Endothelial cell of umbilical vein (primary cell): ENCODE measurements at regions not wholly inside any gene's neighbourhood (a gene's known extent, or its start where the extent isn't known, plus 50 kb on each side); places are given as distances from the start of the nearest gene placed in this dataset.

Experiments used
- EZH2 ChIP-seq: IDR thresholded peaks from 2 replicates; pipeline ENCODE4 v1.6.1; 2012; ENCODE audit warnings: borderline replicate concordance, low read depth, mild to moderate bottlenecking, moderate library complexity, low read length, inconsistent platforms; ENCODE audit not compliant: severe bottlenecking
- JUN ChIP-seq: IDR thresholded peaks from 2 replicates; pipeline ENCODE4 v1.6.1; 2011; ENCODE audit warnings: borderline replicate concordance, low read depth; ENCODE audit not compliant: insufficient read length, insufficient read depth
- MYC ChIP-seq: IDR thresholded peaks from one replicate; pipeline ENCODE4 v1.6.1; 2011; ENCODE audit warnings: mild to moderate bottlenecking, low read depth, low read length
- POLR2A ChIP-seq: IDR thresholded peaks from 2 replicates; pipeline ENCODE4 v1.6.1; 2012; ENCODE audit warnings: low read depth, mild to moderate bottlenecking, control low read depth, low read length
- POLR2AphosphoS5 ChIP-seq: IDR thresholded peaks from 2 replicates; pipeline ENCODE4 v1.6.1; 2012; ENCODE audit warnings: low read depth, mild to moderate bottlenecking, control low read depth, low read length, moderate library complexity; ENCODE audit not compliant: insufficient read depth
- TF ChIP-seq, protein P1 (sequence below), 2 donors: IDR thresholded peaks; 1 replicate in 1 of 2; 2 replicates in 1 of 2; pipeline ENCODE4 v1.5.1; 2011; ENCODE audit warnings: low read length in 2 of 2, mild to moderate bottlenecking in 2 of 2, moderate library complexity in 2 of 2, control low read depth in 1 of 2, inconsistent platforms in 1 of 2, low read depth in 1 of 2; ENCODE audit not compliant: insufficient read depth in 1 of 2; ENCODE audit errors: extremely low read depth in 1 of 2
- TF ChIP-seq, protein P2 (sequence below): IDR thresholded peaks from 2 replicates; pipeline ENCODE4 v1.6.1; 2011; ENCODE audit not compliant: insufficient read depth, insufficient read length

DNA sequence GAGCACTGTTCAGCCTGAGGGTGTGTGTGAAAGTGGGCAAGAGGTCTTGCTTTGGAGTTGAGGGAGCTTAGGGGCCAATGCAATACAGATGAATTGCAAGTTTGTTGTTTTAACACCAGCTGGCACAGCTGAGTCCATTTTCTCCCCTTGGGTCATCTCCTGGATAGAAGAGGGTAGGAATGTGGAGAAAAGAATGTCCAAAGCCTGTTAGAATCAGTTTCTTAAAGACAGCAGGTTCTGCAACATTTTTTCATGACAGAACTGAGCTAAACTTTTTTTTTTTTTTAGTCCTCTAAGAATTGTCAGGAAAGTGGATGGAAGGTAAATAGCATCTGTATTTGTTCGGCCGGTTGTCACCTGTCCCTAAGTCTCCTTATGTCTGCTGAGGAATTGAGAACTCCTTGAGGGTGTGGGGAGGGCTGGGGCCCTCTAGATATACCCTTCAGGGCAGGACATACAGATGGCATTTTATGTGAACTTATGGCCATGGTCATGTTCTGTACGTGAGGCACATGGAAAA, 211.1 kb upstream of the CADM1 start:
- TF ChIP-seq JUN: no peak
- no peak for TF ChIP-seq EZH2
- TF ChIP-seq, protein P1, sequence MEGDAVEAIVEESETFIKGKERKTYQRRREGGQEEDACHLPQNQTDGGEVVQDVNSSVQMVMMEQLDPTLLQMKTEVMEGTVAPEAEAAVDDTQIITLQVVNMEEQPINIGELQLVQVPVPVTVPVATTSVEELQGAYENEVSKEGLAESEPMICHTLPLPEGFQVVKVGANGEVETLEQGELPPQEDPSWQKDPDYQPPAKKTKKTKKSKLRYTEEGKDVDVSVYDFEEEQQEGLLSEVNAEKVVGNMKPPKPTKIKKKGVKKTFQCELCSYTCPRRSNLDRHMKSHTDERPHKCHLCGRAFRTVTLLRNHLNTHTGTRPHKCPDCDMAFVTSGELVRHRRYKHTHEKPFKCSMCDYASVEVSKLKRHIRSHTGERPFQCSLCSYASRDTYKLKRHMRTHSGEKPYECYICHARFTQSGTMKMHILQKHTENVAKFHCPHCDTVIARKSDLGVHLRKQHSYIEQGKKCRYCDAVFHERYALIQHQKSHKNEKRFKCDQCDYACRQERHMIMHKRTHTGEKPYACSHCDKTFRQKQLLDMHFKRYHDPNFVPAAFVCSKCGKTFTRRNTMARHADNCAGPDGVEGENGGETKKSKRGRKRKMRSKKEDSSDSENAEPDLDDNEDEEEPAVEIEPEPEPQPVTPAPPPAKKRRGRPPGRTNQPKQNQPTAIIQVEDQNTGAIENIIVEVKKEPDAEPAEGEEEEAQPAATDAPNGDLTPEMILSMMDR (IDR thresholded peaks at IDR 0.05; ENCODE audit: extremely low read depth in 1 of 2, insufficient read depth in 1 of 2, low read depth in 1 of 2, low read length in 2 of 2): no peak
- TF ChIP-seq POLR2A: no peak
- no peak for TF ChIP-seq POLR2AphosphoS5
- TF ChIP-seq MYC: no peak
- TF ChIP-seq, protein P2, sequence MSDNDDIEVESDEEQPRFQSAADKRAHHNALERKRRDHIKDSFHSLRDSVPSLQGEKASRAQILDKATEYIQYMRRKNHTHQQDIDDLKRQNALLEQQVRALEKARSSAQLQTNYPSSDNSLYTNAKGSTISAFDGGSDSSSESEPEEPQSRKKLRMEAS: no peak
